ENCODE measurements at regions not wholly inside any gene's neighbourhood (a gene's known extent, or its start where the extent isn't known, plus 50 kb on each side); places are given as distances from the start of the nearest gene placed in this dataset.
"Not testable (repeated sequence)": the region's sequence is repeated elsewhere in the genome, so short reads cannot be mapped to it uniquely, and the experiment has no call there.

GRCh38 chr5:136615251-136616119 lies 250.1 kb upstream of the TRPC7 start:
- DNase-seq, result no peak

GRCh38 chr5:136613230-136613629 lies 247.9 kb upstream of the TRPC7 start:
- DNase-seq, result no peak

- no peak for DNase-seq
Measured at GRCh38 chr5:136605638-136606037, 240.3 kb upstream of the TRPC7 start.

- no peak for DNase-seq
Measured at GRCh38 chr5:136600306-136600705, 235.0 kb upstream of the TRPC7 start.

- no peak for DNase-seq
Measured at GRCh38 chr5:136598802-136599404, 233.6 kb upstream of the TRPC7 start.

- DNase-seq, result no peak
Measured at GRCh38 chr5:136594416-136594815, 229.1 kb upstream of the TRPC7 start.

GRCh38 chr5:136590581-136590980 lies 225.2 kb upstream of the TRPC7 start:
- DNase-seq, result no peak

- DNase-seq, result no peak
Measured at GRCh38 chr5:136586196-136586595, 220.9 kb upstream of the TRPC7 start.

- DNase-seq, result no peak
Measured at GRCh38 chr5:136584474-136584873, 219.1 kb upstream of the TRPC7 start.

GRCh38 chr5:136579238-136579637 lies 213.9 kb upstream of the TRPC7 start:
- DNase-seq, result no peak

- DNase-seq, result not testable (repeated sequence)
Measured at GRCh38 chr5:136569875-136570274, 204.5 kb upstream of the TRPC7 start.

GRCh38 chr5:136565457-136565856 lies 200.1 kb upstream of the TRPC7 start:
- not testable (repeated sequence) for DNase-seq

- not testable (repeated sequence) for DNase-seq
Measured at GRCh38 chr5:136565050-136565449, 199.7 kb upstream of the TRPC7 start.

GRCh38 chr5:136564431-136564830 lies 199.1 kb upstream of the TRPC7 start:
- not testable (repeated sequence) for DNase-seq

GRCh38 chr5:136563489-136563888 lies 198.1 kb upstream of the TRPC7 start:
- DNase-seq, result no peak

GRCh38 chr5:136560126-136560525 lies 194.8 kb upstream of the TRPC7 start:
- DNase-seq, result no peak

- no peak for DNase-seq
Measured at GRCh38 chr5:136559651-136560050, 194.3 kb upstream of the TRPC7 start.

GRCh38 chr5:136547096-136547495 lies 181.8 kb upstream of the TRPC7 start:
- not testable (repeated sequence) for DNase-seq

- DNase-seq, result not testable (repeated sequence)
Measured at GRCh38 chr5:136546441-136546840, 181.1 kb upstream of the TRPC7 start.

- not testable (repeated sequence) for DNase-seq
Measured at GRCh38 chr5:136545031-136545430, 179.7 kb upstream of the TRPC7 start.

- no peak for DNase-seq
Measured at GRCh38 chr5:136538534-136538933, 173.2 kb upstream of the TRPC7 start.

- DNase-seq, result no peak
Measured at GRCh38 chr5:136529081-136529480, 163.7 kb upstream of the TRPC7 start.

- no peak for DNase-seq
Measured at GRCh38 chr5:136528481-136529030, 163.2 kb upstream of the TRPC7 start.

- DNase-seq, result no peak
Measured at GRCh38 chr5:136527311-136527710, 162.0 kb upstream of the TRPC7 start.

Measured in NCI-H748 treated with DMSO at 0.1 percent for 48 hours (cell line).